GM19351 (cell line): ENCODE measurements at regions not wholly inside any gene's neighbourhood (a gene's known extent, or its start where the extent isn't known, plus 50 kb on each side); places are given as distances from the start of the nearest gene placed in this dataset.

Experiments
- ATAC-seq: cut with Tn5 transposase; IDR thresholded peaks from one replicate; pipeline ENCODE4 v1.9.1; 2021; ENCODE audit warnings: mild to moderate bottlenecking, moderate library complexity; ENCODE audit not compliant: unreplicated experiment

DNA sequence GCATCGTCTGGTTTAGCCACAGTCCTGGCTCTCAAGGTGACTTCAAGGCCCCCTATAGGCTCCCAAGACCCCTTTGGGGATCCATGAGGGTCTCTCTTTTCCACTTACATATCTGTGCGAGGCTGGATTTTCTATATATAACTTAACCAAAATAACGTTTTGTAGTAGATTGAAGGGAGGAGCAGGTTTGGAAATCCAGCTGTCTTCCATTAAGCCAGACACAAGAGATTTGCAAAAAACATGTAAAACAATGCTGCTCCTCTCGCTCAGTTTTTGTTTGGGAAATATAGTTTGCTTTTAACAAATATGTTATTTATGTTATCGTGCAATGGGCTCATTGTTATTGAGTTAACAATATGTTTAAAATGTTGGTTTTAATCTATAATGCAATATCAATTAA lies 811.2 kb downstream of the TYW1 start:
- no peak for ATAC-seq

DNA sequence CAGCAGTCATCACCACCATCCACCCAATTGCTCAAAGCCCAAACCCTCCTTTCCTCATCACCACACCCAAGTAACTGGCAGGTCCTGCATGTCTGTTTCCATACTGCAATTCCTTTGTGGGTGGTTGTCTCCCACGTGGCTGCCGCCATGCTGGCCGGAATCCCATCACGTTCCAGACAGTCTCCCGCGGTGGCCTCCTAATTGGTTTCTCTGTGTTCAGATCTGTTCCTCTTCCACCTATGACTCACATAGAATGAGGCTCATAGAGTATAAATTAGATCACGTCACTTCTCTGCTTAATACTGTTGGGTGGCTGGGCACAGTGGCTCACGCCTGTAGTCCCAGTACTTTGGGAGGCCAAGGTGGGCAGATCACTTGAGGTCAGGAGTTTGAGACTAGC lies 813.0 kb downstream of the TYW1 start:
- no peak for ATAC-seq

DNA sequence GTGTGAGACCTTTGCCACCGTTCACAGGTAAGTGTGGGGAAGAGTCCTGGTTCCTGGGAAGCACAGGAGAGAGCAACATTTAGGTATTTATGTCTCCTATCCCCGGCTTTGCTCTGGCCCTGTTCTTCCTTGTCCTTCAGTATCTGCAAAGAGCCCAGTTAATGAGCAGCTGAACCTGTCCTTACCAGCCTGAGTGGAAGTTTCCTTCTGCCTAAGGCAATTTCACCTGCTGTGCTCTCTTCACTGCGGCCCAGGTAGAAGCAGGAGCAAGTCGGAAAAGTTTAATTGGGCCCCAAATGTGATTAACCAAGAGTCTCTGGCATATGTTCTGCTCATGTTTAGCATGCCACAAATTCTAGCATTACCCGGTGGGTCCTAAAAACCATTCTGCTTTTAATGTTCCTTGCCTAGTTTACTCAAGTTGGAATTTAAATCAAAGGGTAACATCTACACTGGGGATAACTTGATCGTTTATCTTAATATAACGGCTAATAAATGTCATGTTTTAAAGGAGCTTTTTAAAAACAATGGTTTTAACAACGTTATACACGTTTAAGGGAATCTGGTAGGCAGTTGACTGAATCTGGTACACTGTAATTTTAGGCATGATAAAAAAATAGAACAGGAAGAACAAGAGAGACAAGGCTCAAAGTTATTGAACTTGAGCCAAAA lies 817.1 kb downstream of the TYW1 start:
- no peak for ATAC-seq

DNA sequence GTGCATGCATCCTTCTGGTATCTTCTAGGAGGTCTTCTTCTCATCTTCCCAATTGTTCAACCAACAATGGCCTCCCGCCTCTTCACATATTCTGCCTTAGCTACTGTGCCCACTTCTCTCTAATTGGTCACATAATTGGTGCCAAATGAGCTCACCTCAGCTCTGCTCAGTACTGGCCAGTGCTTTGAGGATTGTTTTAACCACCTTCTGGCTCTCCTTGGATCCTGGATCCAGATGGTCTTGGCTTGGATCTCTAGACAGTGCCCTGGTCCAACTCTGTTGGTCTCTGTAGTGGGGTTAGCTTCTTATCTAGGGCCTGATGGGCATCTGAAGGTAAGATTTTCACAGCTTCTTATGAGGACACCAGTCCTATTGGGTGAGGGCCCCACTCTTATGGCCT lies 820.8 kb downstream of the TYW1 start:
- ATAC-seq: no peak

DNA sequence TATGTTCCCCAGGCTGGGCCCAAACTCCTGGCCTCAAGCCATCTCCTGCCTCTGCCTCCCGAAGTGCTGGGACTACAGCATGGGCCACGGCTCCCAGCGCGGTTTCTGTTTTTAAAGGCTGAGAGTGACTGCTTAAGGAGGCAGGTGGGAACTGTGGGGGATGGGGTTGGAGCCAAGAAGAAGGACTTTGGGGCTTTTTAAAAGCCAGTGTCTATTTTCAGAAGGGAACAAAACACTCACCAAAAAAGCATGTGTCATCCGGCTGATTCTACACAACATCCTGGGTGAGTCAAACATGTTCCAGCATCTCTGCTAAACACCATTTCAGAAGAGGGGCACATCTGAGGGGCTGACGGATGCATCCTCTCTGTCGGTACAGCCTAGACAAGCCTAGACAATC lies 824.5 kb downstream of the TYW1 start:
- no peak for ATAC-seq

DNA sequence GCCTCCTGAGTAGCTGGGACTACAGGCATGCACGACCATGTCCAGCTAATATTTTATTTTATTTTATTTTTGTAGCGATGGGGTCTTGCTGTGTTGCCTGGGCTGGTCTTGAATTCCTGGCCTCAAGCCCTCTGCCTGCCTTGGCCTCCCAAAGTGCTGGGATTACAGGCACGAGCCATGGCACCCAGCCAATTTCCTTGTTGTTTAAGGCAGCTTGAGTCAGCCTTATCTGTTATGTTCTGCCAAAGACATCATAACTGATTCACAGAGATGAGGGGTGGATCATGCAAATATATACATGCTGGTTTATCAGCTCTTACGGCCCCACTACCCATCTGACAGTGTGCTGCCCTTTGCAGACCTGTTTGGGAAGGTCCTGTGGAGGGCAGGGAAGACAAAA lies 826.7 kb downstream of the TYW1 start:
- ATAC-seq: no peak

DNA sequence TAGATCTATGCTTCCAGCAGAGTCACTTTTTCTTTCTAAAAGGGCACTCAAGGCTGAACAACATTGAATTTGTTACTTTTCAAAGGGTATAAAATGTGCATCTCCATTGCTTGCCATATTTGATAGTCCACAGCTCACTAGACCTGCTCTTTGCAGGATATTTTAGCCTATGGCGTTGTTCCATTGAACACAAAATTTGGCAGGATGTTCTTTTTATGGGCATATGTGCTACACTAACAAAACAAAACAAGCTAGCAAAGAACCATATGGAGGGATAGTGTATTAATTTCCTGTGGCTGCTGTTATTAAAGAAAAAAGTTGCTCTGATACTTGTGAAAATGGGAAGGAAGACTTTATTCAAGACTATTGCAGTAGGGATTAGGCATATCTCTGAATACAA lies 828.7 kb downstream of the TYW1 start:
- no peak for ATAC-seq

DNA sequence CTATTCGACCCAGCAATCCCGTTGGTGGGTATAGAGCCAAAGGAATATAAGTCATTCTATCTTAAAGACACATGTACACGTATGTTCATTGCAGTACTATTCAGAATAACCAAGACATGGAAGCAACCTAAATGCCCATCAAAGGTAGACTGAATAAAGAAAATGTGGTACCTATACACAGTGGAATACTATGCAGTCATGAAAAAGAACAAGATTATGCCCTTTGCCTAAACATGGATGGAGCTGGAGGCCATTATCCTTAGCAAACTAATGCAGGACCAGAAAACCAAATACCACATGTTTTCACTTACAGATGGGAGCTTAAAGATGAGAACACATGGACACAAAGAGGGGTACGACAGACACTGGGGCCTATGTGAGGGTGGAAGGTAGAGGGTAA lies 845.3 kb downstream of the TYW1 start:
- no peak for ATAC-seq

DNA sequence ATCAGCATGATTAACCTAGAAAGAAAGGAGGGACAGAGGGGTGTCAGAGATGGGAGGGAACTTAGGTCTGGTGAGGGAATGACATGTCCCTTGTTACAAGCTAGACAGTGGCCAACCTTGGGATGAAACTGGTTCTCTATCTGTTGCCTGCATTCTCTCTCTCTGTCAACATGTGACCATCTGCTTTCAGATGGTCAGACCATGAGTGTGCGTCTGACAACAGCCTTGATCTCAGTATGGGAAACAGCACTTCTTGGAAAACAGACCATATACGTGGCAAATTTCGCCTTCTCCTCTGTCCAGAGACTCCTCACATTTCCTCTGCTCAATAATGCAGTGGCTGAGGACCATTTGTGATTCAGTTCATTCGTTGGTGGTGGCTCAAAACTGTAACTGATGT lies 845.9 kb downstream of the TYW1 start:
- no peak for ATAC-seq

DNA sequence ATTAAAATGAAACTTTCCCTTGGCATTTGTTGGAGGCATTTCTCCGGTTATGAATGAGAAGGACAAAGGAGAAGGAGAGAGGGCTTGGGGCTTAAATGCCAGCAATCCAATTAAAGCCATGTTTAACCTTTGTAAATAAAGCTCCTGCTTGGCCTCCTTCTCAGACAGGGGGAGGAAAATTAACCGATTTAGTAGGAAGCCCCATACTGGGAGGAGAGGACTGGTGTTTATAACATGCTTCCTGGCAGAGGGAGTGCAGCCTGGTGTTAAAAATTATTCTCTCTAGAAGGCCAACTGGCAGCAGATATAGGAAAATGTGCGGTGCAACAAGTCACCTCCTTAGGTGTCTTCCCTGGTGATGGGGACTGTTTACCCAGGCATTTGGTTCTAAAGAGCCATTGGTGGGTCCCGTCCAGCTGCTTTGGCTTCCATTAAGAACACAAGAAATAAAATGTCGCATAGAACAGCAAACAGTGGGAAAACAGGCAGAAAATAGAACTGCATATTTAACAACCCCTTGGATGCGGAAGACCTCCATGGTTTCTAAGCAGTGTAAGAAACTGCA lies 846.5 kb downstream of the TYW1 start:
- no peak for ATAC-seq

DNA sequence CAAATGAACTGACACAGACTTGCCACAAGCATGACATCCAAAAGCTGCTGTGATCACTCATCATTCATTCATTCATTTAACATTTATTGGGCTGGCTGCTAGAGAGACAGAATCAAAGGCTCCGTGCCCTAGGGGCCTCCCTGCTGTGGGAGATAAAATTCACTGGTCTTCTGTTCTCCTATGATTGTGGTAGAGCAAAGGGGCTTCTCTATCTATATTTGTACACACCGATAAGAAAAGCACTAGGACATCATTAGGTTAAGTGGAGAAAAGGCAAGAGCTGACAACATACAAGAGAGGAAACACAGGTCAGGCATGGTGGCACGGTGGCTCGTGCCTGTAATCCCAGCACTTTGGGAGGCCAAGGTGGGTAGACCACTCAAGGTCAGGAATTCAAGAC lies 847.0 kb downstream of the TYW1 start:
- ATAC-seq: no peak

DNA sequence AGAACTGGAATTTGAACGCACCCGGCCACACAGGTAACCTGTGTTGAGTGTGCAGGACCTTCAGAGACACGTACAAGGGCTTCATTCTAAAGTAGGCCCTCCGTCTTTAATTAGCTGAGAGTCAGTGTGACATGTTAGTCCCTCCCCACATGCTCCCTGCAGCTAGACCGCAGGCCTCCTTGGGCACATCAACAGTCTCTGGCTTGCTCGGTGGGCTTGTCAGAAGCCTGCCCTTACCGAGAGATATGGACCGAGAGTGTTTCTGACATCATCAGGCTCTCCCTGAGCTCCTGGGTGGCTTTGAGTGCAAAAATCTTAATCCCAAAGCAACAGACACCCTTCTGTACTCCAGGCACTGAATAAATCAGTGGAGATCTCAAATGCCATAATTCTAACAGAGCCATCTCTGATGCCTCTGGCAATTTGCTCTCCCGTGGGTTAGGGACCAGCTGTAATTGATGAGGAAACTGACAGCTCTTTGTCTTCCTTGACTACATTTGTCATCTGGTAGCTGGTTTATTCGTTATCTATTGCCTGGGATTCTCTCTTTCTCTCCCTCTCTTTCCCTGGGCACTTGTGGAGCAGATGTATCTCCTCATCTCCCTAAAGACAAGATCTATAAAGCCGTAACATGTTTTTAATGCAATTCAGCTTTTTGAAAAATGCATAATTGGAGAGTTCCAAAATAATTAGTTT lies 850.6 kb downstream of the TYW1 start:
- no peak for ATAC-seq

DNA sequence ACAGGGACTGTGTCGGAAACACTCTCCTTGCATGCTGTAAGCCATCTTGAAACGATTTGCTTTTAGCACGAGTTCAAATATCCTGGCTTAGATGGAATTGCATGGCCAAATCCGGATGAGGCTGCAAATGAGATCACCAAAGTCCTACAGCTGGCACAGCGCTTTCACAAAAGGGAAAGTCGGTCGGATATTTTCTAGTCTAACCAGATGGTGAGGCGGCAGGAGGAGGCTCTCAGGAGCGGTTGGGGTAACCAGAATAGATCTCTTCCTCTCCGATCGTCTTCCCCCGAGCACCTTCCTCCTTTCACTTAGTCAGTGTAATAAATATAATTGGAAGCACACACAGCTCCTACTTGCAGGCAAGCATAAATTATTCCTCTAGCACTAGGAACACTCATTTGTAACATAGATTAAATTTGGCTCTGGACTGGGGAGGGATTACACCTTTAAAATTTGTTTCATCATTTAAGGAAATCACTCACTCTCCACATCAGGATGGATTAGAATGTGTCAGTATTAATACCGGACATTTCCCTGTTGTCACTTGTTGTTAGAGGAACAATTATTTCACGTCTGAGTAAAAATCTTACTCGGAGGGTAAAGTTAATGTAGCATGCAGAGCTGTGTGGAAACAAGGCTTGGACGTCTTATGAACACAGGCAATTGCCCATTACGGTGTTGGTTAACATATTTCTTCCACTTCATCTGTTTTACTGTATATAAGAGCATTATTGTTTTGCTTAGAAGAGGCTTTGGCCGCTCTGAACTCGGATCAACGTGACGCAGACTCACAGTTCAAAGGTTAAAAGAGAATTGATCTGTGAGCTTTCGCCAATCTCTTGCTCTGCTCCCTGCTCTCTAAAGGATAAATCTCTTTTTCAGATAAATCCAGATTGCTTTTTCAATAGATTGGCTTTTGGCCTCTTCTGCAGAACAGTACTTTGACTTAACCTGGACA lies 857.9 kb downstream of the TYW1 start:
- ATAC-seq: no peak

DNA sequence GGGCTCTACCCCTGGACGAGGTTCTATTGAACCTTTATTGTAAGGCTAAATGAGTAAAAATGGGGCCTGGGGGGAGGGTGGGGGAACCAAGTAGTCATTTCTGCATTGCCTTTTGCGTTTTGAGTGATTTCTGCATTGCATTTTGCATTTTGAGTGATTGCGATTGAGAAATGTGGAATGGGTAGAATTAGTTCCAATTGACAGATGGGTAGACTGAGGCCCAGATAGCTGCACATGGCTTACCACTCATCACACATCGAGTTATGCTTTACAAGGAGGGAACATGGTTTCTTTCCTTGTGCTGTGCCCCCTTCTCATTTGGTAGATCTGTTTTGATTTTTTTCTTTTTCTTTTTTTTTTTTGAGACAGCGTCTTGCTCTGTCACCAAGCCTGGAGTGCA lies 858.7 kb downstream of the TYW1 start:
- no peak for ATAC-seq

DNA sequence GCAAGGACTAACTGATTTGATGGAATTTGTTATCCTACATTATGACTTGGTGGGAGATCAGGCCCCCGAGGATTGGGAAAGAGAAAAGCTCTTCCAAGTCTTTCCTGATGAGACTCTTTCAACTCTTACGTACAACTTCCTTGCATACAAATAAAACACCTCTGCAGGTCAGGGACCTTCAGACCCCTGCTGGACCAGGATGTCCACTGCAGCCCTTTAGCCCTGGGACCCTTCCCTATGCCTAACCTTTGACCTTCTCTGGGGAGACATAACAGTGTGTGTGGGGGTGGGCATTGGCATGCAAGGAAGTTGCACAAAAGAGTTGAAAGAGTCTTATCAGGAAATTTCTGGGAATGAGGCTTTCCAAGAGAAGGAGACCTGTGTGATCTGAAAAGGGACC lies 859.4 kb downstream of the TYW1 start:
- ATAC-seq: no peak

DNA sequence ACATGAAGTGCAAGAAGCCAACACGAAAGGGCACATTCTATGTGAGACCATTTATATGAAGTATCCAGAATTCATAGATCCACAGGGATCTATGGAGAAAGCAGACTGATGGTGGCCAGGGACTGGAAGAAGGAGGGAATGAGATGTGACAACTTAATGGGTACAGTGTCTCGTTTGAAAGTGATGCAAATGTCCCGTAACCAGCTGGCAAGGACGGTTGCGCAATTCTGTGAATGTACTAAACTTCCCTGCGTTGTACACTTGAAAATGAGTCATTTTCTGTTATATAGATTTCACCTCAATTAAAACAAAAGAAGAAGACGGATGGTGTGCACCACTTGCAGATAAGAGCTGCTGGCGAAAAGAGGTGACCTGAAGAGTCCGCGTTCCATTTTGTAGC lies 861.1 kb downstream of the TYW1 start:
- ATAC-seq: no peak

DNA sequence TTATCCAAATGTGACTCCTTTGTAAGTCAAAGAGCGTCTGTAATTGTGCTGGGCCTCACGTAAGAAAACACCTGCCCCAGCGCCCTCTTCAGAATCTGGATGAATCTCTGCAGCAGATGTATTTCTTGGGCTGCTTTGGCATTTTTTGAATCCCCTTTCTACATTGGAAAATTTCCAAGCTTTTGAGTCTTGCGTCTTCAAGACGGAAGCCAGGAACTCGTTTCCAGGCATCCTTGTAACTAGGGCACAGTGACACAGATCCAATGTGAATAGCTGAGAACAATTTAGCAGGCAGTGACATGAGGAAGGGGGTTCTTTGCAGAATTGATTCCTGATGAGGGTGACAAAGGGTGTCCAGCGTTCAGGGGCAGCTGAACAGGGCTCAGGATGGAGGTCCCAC lies 862.3 kb downstream of the TYW1 start:
- ATAC-seq: no peak

DNA sequence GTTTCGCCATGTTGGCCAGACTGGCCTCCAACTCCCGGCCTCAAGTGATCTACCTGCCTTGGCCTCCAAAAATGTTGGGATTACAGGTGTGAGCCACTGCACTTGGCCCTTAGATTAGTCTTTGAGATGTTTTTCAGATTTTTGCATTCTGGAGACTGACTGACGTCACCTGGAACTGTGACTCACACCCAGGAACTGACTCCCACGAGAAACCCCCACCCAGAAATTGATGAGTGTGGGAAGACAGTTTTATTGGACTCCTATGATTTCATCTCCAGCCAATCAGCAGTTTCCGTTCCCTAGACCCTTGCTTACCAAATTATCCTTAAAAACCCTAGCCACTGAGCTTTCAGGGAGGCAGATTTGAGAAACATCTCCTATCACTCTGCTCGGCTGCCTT lies 867.3 kb downstream of the TYW1 start:
- ATAC-seq: no peak

DNA sequence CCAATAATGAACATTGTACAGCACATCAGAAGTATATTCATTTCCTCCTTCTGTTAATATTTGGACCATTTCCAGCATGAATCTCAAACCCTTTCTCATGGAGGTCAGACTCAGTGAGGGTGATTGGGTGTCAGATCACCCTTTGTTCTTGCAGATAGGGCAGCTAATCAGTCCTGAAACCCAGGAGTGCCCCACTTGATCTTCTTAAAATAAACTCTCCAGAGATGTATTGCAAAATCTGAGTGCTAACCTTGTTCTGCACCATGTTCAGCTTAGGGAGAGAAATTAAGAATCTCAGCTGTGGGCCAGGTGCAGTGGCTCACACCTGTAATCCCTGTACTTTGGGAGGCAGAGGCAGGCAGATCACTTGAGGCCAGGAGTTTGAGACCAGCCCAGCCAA lies 869.4 kb downstream of the TYW1 start:
- no peak for ATAC-seq

DNA sequence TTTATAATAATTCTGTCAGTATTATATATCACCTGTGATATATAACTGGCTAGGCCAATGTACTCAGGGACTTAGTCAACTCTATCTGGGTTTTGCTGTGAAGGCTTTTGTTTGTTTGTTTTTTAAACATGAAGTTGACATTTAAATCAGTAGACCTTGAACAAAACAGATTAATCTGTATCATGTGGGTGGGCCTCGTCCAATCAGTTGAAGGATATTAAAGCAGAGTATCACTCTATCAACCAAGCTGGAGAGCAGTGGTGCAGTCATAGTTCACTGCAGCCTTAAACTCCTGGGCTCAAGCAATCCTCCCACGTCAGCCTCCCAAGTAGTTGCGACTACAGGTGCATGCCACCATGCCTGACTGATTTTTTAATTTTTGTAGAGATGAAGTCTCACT lies 870.2 kb downstream of the TYW1 start:
- no peak for ATAC-seq

DNA sequence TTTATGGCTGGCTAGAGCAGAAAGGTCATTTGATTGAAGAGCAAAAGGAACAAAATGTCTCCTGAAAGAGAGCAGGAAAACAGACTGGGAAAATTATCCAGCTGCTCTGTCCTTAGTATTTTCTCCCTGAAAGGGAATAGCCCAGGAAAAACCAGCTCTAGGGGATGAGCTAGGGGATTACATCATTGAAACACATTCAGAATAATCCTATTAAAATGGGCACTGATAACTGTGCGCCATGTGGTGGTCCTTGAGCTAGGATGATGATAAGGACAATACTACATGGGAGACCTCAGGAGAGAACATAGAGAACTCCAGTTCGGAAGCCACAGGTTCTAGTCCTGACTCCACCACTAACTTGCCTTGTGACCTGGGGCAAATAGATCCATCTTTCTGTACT lies 873.8 kb downstream of the TYW1 start:
- no peak for ATAC-seq

DNA sequence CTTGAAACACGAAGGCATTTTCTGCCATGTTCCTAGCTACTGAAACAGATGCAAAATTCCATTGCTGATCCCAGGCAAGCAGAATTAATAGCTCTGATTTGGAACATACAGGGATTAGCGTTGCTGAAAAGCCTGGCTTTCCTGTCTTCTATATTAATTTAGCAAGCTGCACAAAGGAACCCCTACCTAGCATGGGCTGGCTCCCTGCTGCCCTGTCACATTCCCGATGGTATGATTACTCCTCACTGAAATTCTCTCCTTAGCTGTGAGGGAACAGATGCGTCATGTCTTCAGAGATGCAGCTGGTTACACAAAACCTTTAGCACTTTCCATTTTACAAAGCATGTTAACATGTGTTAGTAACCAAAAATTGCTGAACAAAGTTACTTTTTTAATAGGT lies 878.9 kb downstream of the TYW1 start:
- no peak for ATAC-seq
